GM12878 (cell line): ENCODE measurements at regions not wholly inside any gene's neighbourhood (a gene's known extent, or its start where the extent isn't known, plus 50 kb on each side); places are given as distances from the start of the nearest gene placed in this dataset.

Experiments used
- CHD1 ChIP-seq: IDR thresholded peaks from 2 replicates; pipeline ENCODE4 v1.6.1; 2012; ENCODE audit warnings: low read depth, low read length, improper control_type of control experiment
- JUNB ChIP-seq: IDR thresholded peaks from 2 replicates; pipeline ENCODE4 v1.6.1; 2016; ENCODE audit warnings: antibody characterized with exemption, mild to moderate bottlenecking
- YY1 ChIP-seq: IDR thresholded peaks from 2 replicates; pipeline ENCODE4 v1.6.1; 2011; ENCODE audit warnings: low read depth, mild to moderate bottlenecking, low read length
- TF ChIP-seq, protein P1 (sequence below): IDR thresholded peaks from 2 replicates; pipeline ENCODE4 v1.6.1; 2011; ENCODE audit warnings: mild to moderate bottlenecking, low read depth, low read length, moderate library complexity; ENCODE audit not compliant: insufficient replicate concordance
- TF ChIP-seq, protein P2 (sequence below), 3 experiments: IDR thresholded peaks in 2 of 3; conservative IDR thresholded peaks in 1 of 3; 2 replicates each; pipeline ENCODE4 v1.5.1; 2011; ENCODE audit warnings: low read depth in 3 of 3, low read length in 3 of 3, mild to moderate bottlenecking in 3 of 3, control low read depth in 2 of 3, moderate library complexity in 2 of 3, inconsistent platforms in 1 of 3, mixed read lengths in 1 of 3; ENCODE audit not compliant: control insufficient read depth in 2 of 3, insufficient read depth in 1 of 3; ENCODE audit errors: extremely low read depth in 1 of 3

DNA sequence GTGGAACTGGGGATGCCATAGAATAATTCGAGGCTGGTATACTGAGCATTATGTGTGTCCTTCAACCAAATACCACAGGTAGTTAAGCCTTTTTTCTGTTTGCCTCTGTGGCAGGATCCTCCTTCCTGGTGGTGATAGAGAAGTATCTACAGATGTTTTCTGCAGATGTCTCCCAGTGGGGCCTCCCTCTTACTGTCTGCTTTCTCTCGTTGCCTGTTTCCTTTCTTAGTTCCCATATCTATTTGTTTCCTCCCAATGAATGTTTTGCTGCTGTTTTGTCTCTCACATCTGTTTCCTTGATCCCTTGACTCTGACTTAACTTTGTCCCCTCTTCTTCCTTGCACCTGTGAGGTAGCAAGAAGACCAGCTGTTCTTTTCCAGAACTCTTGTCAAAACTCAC is 130.9 kb upstream of the NUDT12 start:
- TF ChIP-seq, protein P1, sequence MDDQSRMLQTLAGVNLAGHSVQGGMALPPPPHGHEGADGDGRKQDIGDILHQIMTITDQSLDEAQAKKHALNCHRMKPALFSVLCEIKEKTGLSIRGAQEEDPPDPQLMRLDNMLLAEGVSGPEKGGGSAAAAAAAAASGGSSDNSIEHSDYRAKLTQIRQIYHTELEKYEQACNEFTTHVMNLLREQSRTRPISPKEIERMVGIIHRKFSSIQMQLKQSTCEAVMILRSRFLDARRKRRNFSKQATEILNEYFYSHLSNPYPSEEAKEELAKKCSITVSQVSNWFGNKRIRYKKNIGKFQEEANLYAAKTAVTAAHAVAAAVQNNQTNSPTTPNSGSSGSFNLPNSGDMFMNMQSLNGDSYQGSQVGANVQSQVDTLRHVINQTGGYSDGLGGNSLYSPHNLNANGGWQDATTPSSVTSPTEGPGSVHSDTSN = no peak
- TF ChIP-seq JUNB (no peak), CHD1 (no peak), YY1 (no peak)
- TF ChIP-seq, protein P2, sequence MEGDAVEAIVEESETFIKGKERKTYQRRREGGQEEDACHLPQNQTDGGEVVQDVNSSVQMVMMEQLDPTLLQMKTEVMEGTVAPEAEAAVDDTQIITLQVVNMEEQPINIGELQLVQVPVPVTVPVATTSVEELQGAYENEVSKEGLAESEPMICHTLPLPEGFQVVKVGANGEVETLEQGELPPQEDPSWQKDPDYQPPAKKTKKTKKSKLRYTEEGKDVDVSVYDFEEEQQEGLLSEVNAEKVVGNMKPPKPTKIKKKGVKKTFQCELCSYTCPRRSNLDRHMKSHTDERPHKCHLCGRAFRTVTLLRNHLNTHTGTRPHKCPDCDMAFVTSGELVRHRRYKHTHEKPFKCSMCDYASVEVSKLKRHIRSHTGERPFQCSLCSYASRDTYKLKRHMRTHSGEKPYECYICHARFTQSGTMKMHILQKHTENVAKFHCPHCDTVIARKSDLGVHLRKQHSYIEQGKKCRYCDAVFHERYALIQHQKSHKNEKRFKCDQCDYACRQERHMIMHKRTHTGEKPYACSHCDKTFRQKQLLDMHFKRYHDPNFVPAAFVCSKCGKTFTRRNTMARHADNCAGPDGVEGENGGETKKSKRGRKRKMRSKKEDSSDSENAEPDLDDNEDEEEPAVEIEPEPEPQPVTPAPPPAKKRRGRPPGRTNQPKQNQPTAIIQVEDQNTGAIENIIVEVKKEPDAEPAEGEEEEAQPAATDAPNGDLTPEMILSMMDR (IDR thresholded peaks at IDR 0.05 in 2 of 3, conservative IDR thresholded peaks at IDR 0.05 in 1 of 3; ENCODE audit: control insufficient read depth in 2 of 3, extremely low read depth in 1 of 3, insufficient read depth in 1 of 3, low read depth in 3 of 3, low read length in 3 of 3) = no peak
